MCF 10A (cell line): ENCODE measurements at regions not wholly inside any gene's neighbourhood (a gene's known extent, or its start where the extent isn't known, plus 50 kb on each side); places are given as distances from the start of the nearest gene placed in this dataset.
"Not testable (repeated sequence)": the region's sequence is repeated elsewhere in the genome, so short reads cannot be mapped to it uniquely, and the experiment has no call there.

ENCODE experiments used
- BruUV-seq: library from RNA; stranded (reverse); fragments of 400-500 nt; replicated peaks from 2 replicates; lab custom pipeline; 2021; lab: Mats Ljungman, UMichigan
- CTCF ChIA-PET: fragments of 300-600 bp; sonication (Branson Sonifier 250); formaldehyde crosslinking; extraction: SDS; loops from one replicate; lab custom pipeline; 2021; ENCODE audit warnings: antibody characterized with exemption, inconsistent platforms; lab: Yijun Ruan, JAX
- POLR2A ChIA-PET: fragments of 300-600, 350-650 bp; sonication (Branson Sonifier 250); formaldehyde crosslinking; extraction: SDS; loops from one replicate; lab custom pipeline; 2020; ENCODE audit warnings: antibody characterized with exemption, inconsistent platforms; lab: Yijun Ruan, JAX
- DNase-seq: peaks from one replicate; pipeline ENCODE4 v3.0.0-alpha.2; 2018; ENCODE audit not compliant: unreplicated experiment
- H3K27ac Mint-ChIP-seq: one replicate; pipeline ENCODE4 v1.8.0; 2022; ENCODE audit warnings: mild to moderate bottlenecking, low read depth, mixed read lengths; ENCODE audit not compliant: unreplicated experiment
- H3K27me3 Mint-ChIP-seq: one replicate; pipeline ENCODE4 v1.8.0; 2022; ENCODE audit warnings: mixed read lengths; ENCODE audit not compliant: insufficient read depth, unreplicated experiment
- H3K36me3 Mint-ChIP-seq: one replicate; pipeline ENCODE4 v1.8.0; 2022; ENCODE audit warnings: mild to moderate bottlenecking, moderate library complexity, mixed read lengths; ENCODE audit not compliant: insufficient read depth, unreplicated experiment
- H3K4me1 Mint-ChIP-seq: one replicate; pipeline ENCODE4 v1.8.0; 2022; ENCODE audit warnings: mixed read lengths; ENCODE audit not compliant: insufficient read depth, unreplicated experiment
- H3K4me3 Mint-ChIP-seq: one replicate; pipeline ENCODE4 v1.8.0; 2022; ENCODE audit warnings: mild to moderate bottlenecking, moderate library complexity, mixed read lengths; ENCODE audit not compliant: unreplicated experiment
- H3K9me3 Mint-ChIP-seq: one replicate; pipeline ENCODE4 v1.8.0; 2022; ENCODE audit warnings: mixed read lengths; ENCODE audit not compliant: unreplicated experiment
- intact Hi-C: fragments of 100-400 bp; cut with micrococcal nuclease; formaldehyde crosslinking; loops from 2 replicates; pipeline ENCODE4 v1.14.1; 2022
- TF ChIP-seq, protein P1 (sequence below): fragments of 200-600 bp; IDR thresholded peaks from one replicate; pipeline ENCODE4 v1.8.0; 2022; ENCODE audit warnings: antibody characterized with exemption, mild to moderate bottlenecking; ENCODE audit not compliant: unreplicated experiment

DNA sequence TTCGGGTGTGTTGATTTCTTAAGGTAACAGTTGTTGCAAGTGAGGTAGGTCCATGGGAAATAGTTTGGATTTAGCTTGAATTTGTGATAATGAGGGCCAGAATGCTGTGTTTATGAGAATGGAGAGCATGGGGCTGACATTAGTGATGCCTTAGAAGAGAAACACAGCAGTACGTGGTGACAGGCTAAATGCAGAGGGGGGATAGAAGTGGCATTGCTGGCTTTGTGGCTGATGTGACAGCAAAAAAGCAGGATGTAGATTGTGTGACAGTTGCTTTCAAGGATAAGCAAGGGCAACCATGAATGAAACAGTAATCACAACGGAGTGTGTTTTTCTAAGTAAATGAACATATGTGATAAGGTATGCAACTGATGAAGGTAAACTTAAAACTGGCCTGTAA, 103.4 kb upstream of the SGCD start:
- no TSS peak for BruUV-seq
- intact Hi-C loops: no loop called here
- Mint-ChIP-seq H3K27me3 (no peaks in the 10 kb centered on the region), H3K4me1 (no peaks in the 10 kb centered on the region), H3K27ac (no peak overlapping the region), H3K36me3 (no peaks in the 10 kb centered on the region), H3K9me3 (peaks cover 9% of the 10 kb centered on the region), H3K4me3 (no peak overlapping the region)
- TF ChIP-seq, protein P1, sequence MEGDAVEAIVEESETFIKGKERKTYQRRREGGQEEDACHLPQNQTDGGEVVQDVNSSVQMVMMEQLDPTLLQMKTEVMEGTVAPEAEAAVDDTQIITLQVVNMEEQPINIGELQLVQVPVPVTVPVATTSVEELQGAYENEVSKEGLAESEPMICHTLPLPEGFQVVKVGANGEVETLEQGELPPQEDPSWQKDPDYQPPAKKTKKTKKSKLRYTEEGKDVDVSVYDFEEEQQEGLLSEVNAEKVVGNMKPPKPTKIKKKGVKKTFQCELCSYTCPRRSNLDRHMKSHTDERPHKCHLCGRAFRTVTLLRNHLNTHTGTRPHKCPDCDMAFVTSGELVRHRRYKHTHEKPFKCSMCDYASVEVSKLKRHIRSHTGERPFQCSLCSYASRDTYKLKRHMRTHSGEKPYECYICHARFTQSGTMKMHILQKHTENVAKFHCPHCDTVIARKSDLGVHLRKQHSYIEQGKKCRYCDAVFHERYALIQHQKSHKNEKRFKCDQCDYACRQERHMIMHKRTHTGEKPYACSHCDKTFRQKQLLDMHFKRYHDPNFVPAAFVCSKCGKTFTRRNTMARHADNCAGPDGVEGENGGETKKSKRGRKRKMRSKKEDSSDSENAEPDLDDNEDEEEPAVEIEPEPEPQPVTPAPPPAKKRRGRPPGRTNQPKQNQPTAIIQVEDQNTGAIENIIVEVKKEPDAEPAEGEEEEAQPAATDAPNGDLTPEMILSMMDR: no peak
- no peak for DNase-seq
- CTCF ChIA-PET: no interaction called here
- POLR2A ChIA-PET: no interaction called here

DNA sequence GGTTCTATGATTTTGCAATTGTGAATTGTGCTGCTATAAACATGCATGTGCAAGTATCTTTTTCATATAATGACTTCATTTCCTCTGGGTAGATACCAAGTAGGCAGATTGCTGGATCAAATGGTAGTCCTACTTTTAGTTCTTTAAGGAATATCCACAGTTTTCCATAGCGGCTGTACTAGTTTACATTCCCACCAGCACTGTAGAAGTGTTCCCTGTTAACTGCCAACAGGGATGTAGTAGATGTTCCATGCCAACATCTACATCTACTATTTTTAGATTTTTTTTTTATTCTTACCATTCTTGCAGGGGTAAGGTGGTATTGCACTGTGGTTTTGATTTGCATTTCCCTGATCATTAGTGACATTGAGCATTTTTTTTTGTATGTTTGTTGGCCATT, 100.5 kb upstream of the SGCD start:
- DNase-seq, H3K4me3 Mint-ChIP-seq, intact Hi-C loops, H3K9me3 Mint-ChIP-seq, H3K27me3 Mint-ChIP-seq, H3K4me1 Mint-ChIP-seq, POLR2A ChIA-PET, H3K27ac Mint-ChIP-seq, BruUV-seq, H3K36me3 Mint-ChIP-seq: not testable (repeated sequence)
- CTCF ChIA-PET: interaction anchor here (0.6 kb wide), 1 partner anchor 204 kb away, joined by 3 read pairs; no protein-coding TSS in a partner anchor

DNA sequence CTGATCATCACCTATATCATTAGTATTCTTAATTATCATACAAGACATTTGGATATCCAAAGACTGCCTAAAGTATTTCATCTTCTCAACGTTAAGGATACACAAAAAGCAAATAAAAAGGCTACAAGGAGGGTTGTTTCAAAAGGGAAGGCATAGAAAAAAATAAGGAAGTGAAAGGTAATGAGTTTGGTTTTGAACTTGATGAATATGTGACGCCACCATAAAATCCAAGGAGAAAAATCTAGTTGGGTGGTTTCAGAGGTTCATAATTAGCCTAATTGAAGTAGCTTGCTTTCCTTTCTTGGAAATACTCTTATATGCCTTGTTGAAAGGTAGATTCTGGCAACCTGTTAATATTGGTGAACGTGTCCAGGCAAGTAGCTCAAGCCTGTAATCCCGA, 96.1 kb upstream of the SGCD start:
- intact Hi-C loops: no loop called here
- Mint-ChIP-seq H3K4me1 (no peaks in the 10 kb centered on the region), H3K27ac (no peak overlapping the region), H3K27me3 (no peaks in the 10 kb centered on the region), H3K4me3 (no peak overlapping the region), H3K9me3 (peaks cover 10% of the 10 kb centered on the region), H3K36me3 (no peaks in the 10 kb centered on the region)
- no peak for DNase-seq
- BruUV-seq: no TSS peak
- TF ChIP-seq, protein P1: no peak
- ChIA-PET CTCF (interaction anchor here (0.5 to 0.8 kb wide), 2 partner anchors 78 to 1365 kb away, joined by 3 to 4 read pairs; no protein-coding TSS in a partner anchor), POLR2A (no interaction called here)

DNA sequence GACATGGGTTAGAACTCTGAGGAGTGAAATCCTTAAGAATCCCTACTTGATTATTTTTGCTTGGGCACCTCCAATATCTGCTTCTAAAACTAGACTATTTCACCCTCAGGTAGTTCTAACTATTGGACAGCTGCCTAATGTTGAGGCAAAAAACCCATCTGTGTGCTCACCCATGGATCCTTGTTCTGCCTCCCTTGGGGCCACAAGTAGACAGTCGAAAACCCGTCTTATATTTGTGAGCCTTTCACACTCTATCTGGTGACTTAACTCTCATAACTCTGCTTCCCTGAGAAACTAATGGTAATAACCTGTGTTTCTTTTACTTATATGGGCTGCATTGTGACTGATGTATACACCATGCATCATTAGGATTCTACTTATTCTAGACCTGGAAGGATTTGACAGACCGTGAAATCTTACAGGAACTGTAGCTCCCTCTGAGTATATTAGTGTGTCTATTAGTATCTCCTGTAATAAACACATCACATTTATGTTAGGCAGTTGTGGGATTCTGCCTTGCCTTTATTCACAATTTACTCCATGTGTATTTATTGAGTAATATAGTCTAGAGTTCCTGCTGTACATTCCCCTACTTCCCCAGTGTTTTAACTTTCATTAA, 94.6 kb upstream of the SGCD start:
- H3K36me3 Mint-ChIP-seq: no peaks in the 10 kb centered on the region
- ChIA-PET POLR2A (interaction anchor here (0.6 kb wide), 1 partner anchor 131 kb away, joined by 3 read pairs; no protein-coding TSS in a partner anchor), CTCF (interaction anchor here (0.6 to 1.2 kb wide), 3 partner anchors 288 to 636 kb away, joined by 3 to 4 read pairs (median 3); no protein-coding TSS in a partner anchor)
- no peak for DNase-seq
- TF ChIP-seq, protein P1: no peak
- H3K9me3 Mint-ChIP-seq: peaks cover 10% of the 10 kb centered on the region
- BruUV-seq: no TSS peak
- no peaks in the 10 kb centered on the region for H3K4me1 Mint-ChIP-seq
- intact Hi-C loops: no loop called here
- H3K27me3 Mint-ChIP-seq: no peaks in the 10 kb centered on the region
- H3K27ac Mint-ChIP-seq: no peak overlapping the region
- no peak overlapping the region for H3K4me3 Mint-ChIP-seq
